ENCODE measurements at regions not wholly inside any gene's neighbourhood (a gene's known extent, or its start where the extent isn't known, plus 50 kb on each side); places are given as distances from the start of the nearest gene placed in this dataset.

DNA sequence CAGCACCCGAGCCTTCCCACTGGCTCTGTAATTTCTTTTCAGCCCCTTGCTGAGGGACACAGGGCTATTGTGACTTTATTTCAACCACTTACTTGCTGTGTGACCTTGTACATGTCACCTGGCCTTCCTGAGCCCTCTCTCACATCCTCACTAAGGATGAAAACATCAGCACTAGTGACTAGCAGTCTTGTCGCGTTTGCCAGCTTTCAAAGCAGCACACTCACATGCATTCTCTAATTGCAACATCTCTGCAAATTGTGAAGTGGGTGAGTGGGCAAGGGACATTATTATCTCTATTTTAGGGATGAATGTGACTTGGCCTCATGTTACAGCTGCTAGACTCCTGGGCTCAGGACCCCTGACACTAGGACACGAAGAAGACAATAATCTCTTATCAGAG, 144.5 kb downstream of the SEC61B start:
- DNase-seq, result no peak

DNA sequence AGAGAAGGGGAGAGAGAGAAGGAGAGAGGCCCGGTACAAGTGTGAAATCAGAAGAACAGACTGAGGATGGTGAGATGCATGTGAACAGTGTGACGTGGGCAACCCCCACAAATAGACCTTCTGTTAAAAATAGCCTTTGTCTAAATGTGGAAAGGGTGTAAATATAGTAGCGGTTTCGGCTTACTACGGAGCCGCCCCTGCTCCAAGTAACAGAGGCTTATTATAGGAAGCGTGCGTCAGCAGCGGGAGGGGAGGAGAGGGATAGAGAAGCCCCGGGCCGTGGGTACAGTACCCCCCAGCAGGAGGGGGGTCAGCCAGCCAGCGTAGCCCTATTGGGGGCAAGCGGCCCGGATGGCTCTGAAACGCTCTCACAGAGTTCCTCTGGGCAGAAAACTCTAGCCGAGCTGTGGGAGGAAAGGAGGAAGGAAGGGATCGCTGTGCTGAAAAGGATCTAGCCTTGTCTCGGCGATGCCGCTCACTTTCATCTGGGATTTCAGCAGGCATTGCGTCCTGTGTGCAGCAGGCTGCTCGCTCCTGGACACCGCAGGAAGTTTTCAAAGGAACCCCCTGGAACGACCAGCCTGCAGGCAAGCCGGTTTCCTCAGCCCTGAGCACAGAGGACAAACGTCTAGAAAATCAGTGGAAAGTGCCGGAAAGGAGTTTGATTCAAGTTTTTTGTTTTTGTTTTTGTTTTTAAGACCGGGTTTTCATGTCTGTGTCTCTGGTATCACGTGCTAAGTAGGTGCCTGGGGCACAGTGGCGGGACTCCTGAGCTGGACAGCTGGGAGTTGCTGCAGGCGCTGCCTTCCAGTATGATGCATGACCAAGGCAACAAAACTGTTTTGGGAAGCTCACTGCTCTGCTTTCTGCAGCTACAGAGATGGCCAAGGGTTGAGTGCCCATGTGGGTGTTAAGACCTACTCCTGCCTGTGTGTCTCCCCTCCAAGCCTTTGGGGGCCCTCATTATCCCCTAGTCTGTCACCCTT, 146.6 kb downstream of the SEC61B start:
- DNase-seq, result no peak

DNA sequence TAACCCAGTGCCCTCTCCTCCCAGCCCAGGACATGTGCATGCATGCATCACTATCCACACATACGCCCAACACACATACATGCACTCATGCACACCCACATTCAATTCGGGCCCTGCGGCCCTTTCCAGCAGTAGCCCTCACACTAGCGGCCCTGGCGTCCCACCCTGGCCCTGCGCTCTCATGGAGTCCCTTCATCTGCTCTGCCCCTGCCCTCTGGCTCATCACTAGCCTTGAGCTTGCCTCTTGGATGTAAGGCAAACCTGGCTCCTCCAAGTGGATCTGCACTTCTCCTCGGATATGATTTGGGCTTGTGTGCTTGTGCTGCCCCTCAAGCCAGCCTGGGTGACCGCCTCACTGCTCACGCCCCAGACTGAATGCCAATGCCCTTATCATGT, 147.2 kb downstream of the SEC61B start:
- no peak for DNase-seq

DNA sequence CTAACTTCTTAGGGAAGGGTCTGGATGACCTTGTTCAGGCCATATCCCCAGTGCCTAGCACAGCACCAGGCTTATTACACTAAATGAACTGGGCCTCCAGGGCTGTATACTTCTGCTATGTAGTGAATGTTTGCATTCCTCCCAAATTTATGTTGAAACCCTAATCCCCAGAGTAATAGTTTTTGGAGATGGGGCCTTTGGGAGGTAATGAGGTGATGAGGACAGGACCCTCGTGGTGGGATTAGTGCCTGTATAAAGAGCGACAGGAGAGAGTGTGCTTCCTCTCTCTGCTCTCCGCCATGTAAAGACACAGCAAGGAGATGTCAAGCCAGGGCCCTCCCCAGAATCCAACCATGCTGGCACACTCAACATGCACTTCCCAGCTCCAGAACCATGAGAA, 148.3 kb downstream of the SEC61B start:
- DNase-seq, result no peak

DNA sequence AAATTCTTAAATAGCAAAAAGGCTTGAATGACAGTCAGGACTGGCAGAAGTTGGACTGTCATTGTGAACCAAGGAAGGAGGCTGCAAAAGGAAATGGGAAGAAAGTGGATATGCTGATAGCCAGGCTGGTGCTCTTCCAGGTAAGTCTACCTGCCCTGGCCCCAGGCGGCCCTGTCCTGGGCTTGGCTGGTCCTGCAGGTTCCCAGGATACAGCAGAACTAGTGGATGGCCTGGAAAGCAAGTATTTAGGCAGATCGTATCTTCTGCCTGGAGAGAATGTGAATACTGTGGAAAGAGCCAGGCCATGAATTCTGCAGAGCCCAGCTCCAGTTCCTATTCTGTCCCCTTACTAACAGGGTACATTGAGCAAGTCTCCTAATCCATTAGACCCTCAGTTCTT, 149.3 kb downstream of the SEC61B start:
- no peak for DNase-seq

DNA sequence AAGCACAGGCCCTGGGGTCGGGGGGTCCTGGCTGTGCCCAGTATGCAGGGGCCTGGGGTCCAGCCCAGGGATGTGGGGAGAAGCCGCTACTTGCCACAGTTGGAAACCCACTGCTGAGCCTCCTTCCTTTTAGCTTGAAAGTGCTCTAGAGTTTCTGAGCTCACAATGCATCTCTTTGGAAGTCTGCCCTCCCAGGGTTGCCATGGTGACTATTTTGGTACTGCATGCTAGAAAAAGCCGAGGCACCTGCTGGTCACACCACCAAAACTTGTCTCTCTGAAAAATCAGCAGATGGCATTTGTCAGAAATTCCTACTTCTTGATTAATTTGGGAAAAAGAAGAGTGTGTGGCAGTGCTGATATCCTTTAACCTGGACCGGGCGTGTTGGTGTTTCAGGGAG, 151.8 kb downstream of the SEC61B start:
- no peak for DNase-seq

DNA sequence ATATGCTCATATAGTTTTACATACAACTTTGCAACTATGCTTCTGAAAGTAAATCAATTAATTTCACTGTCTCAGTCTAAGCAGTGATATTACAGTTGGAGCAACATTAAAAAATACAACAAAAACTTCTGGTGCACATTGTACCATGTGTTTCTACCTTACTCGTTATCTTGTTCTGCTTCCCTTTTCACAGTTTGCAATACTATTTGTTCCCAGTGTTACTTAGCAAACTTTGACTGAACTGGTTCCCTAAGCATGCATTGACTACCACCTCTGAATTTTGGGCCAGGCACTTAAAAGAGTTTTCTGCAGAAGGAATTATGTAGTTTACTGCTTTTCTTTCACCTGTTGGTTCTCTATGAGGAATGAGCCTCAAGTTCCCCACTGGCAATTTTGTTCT, 152.7 kb downstream of the SEC61B start:
- no peak for DNase-seq

DNA sequence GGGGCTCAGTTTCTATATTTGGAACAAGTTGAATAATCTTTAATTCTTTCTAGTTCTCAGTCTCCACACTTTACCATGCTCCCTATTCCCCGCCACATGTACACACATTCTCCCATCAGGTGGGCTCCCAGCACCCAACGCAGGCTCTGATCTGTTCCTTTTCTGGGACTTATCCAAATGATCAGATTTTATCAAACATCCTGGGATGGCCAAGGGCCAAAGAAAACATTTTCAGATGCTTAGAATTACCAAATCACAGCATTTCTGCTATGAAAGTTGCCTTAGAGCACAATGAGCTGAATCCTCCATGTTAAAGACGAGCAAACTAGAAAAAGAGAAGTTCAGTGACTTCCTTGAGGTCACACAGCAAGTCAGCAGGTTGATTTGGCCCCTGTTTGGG, 153.4 kb downstream of the SEC61B start:
- DNase-seq, result no peak

DNA sequence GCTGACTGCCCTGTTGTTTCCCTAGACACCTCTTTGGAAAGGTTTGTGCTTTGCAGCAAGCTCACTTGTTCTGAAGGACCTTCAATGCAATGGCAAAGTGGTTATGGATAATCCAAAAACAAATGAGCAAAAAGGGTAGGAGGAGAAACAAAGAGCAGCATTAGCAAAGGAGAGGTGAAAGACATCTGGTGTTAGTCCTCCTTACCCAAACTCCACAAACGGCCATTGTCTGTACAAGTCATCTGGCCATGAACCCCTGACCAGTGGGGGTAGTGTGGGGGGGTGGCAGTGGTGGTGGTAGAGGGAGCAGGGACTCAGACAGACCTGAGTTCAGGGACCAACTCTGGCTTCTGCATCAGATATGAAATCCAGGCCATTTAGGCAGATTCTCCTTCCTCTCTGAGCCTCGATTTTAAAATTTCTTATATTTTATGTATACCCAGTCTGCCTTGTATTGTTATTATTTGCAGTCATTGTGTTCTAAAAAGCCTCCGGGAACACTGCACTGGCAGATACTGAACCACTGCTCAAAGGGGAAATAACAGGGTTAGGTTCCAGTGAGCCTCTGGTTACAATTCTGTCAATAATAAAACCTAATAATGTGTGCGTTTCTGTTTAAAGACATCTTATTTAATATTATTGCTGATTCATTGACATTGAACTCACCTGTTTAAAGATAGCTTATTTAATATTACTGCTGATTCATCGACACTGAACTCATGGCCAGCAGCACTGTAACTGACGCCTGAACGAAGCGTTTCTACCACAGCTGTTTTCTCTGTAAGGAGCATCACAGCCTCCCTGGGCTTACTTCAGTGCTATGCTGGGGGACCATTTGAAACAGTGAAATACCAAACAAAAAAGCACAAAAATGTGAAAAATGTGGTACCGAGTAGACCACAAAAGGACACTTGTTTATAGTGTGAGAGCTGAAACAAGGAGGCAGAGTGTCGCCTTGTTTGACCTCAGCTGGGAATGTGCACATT, 156.0 kb downstream of the SEC61B start:
- DNase-seq, result no peak

DNA sequence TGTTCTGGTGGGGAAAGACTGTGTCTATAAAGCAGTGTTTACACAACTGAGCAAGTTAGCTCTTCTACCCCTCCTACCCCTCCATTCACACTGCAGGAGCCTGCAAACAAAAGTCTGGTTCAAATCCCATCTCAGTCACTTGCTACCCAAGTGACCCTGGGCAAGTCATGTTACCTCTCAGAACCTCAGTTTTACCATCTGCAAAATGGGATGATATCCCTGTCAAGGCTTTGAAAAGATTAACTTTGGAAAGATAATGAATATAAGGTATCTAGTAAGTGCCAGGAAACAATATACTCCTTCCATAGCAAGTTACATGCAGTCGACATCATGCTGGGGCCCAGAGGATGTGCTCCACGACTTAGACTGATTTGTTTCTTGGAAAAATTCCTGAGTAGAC, 161.5 kb downstream of the SEC61B start:
- DNase-seq, result no peak

DNA sequence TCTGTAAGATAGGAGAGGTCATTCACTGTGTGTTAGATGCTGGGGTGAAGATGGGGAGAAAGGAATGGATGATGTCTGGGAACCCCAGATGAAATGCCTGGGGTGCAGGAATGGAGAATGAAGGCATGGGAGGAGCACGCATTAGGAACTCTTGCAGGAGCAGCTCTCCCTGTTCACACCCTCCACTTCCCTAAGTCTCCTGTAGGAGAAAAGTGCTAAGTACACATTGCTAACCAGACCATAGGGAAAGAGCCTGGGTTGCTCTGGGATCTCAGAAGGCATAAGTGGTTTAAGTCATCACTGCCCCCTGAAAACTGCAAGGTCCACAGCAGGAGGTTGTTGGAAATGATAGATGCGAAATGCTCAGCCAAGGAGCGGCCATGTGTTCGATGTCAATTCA, 163.1 kb downstream of the SEC61B start:
- no peak for DNase-seq

DNA sequence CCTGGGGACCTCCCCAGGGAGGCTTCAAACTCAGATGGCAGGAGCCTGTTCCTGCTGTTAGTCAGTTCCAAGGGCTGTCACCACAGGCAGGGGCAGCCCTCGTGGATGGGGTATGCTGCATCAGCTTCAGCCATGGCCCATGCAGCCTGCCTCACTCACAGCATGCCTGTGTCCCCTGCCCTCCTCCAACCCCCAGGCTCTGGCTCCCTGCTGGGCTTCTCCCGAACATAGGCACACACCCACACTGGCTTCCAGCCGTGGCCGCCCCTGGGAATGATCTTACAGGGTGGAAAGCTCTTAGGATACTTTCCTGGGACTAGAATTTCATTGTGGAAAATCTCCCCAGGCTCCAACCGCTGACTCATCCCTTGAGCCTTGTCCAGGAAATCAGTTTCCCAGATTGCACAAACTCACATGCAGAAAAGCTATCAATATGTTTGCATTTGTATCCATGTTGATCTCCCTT, 163.8 kb downstream of the SEC61B start:
- no peak for DNase-seq

DNA sequence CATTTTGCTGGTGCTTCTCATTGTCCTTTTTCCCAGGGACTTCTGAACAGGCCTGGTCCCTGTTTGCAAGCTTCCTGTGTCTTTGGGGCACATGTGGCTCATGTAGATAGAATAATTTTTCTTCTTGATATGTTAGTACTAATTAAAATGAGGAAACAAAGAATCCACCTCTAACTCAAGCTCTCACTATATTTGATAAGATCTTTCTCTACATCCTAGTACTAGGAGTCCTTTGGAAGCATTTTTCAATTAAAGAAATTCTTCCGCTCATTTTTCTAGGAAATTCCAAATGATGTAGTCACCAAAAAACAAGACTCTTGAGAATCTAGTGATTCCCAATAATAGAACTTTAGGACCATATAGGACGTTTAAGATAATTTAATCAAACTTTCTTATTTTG, 165.3 kb downstream of the SEC61B start:
- DNase-seq, result no peak

DNA sequence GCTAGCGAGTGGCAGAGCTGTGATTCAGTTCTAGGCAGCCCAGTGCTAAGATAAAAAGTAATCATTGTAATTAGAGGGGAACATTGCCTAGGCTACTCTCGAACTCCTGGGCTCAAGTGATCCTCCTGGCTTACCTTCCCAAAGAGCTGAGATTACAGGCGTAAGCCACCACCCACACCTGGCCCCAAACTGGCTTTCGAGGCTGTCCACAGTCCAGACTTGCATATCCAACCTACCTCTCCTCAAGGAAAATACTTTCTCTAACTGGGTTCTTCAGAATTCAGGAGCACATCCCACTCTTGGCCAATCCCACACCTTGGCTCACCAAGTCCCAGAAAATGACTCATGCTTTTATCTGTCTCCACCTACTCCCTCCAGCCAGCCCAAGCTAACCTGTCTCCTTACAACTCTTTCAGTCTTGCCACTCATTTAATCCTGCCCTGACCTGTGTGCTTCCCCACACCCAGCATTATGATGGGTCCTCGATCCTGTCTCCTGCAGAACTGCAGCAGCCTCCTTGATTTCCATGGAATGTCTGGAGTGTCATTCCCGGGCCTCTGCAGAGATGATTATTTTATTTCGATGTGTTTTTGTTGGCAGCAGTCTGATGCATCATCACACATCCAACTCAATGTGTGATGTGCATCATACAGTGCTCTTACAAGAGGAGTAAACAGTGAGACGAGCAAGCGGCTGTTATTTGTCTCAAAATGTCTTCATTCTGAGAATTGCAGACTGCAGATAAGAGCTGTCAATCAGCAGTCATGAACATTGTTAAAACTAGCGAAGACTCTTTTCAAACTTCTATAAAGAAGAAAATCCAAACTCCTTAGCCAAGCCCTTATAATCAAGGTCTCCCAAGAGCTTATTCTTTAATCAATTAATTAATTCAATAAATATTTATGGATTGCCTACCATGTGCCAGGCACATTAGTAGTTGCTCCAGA, 167.3 kb downstream of the SEC61B start:
- DNase-seq, result no peak

DNA sequence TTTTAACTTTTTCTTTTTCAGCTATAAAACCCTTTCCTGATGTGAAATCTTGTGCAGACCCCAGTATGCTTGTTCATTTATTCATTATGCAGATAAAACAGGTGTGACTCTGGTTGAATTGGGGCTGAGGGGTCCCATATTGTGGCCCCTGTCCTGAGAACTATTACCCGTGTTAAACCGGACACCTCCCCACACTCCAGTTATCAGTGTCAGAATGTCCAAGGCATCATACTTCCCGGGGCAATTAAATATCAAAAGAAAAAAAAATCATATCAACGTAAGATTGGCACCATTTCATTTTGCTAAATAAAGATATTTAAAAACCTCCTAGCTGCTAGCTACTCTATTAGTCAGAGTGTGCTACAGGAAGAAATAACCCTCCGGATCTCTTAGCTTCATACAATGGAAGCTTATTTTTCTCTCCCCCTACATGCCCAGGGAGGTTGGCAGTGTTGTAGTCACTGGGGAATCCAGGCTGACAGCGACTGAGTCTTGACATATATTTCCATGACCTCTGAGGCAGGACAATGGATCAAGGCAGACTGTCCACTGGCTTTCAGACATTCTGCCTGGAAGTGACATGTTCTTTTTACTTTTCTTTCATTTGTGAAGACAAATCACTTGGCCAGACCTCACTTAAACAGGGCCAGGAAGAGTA, 170.0 kb downstream of the SEC61B start:
- DNase-seq, result no peak

DNA sequence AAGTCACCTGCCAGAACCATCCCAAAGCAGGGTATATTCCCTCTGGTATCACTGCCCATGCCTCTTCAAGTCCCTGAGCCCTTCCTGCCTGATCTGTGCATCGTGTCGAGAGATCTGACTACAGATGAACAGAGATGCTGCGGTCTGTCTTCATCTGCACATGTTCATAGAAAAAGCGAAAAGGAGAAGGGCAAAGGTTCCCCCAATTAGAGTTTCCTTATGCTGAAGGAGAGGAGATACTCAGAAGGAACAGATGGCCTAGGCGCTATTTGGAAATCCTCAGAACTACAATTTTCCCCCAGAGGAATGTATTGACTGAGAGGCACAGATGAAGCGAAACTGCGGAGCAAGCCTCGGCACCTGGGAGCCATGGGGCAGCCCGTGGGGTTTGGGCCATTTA, 170.9 kb downstream of the SEC61B start:
- DNase-seq, result no peak

DNA sequence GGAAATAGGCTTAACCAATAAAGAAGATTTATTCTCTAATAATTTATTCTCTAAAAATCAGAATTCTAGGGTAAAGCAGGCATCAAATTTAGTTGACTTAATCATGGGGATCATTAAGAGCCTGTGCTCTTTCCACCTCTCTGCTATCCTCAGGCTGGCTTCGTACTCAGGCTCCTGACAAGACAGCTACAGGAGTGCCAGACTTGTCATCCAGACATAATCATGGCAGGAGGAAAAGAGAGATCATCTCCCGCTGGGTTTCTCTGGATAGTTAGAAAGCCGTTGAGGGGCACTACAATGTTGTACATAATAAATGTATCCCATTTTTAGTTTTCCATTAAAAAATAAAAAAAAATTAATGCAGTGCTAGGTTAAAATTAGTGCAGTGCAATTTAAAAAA, 171.9 kb downstream of the SEC61B start:
- no peak for DNase-seq

DNA sequence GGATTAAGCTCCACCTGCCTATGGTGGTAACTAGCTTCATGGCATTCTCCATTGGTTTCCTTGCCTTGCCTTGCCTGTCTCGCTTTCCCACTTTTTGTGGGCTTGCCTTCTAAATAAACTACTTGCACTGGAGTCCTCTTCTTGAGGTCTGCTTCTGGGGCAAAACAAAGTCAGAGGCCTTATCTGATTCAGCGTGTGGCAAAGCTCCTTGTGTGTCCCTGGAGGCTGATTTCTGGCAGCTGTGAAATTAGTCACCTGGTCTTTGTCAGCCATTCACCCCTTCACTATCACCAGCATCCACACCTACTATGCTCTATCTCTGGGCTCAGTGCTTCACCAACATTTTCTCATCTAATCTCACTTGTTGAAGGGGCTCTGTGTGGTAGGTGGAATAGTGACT, 176.2 kb downstream of the SEC61B start:
- no peak for DNase-seq

DNA sequence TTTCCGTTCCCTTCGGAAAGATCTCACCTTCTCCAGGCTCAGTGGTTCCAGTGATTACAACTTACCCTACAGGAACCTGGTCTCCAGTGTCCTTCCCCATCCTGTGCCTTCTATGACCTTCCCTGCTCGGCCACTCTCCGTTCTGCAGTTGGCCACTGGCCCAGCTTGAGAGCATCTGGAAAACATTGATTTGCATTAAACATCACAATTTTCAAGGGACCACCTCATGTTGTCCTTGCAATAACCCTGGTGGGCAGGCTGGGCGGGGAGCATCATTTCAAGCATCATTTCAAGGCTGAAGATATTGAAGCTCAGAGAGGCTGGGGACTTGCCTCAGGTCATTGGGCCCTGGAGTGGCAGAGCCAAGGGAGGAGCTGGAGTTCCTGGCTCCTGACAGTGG, 177.4 kb downstream of the SEC61B start:
- DNase-seq, result no peak

DNA sequence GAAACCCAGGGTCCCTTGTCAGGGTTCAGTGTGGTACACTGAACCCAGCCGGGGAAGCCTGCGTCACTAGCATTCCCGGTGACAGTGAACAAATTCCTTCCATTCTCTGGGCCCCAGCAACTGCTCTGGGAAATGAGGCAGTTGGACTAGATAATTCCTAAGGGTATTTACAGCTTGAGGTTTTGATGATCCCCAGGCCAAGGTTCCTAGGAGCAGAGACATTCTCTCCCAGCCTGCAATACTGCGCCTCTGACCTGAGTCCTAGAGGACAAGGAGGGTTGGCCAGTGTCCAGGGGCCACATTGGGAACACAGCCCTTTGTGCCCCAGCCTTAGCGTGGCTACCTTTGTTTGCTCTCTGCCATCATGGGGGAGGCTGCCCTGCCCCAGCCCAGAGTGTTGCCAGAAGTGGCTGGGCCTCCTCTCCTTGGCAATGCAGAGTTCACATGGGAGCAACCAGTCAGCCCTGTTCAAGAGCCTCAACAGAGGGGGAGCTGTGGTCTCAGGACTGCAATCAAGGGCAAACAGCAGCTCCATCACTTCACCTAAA, 178.2 kb downstream of the SEC61B start:
- no peak for DNase-seq

DNA sequence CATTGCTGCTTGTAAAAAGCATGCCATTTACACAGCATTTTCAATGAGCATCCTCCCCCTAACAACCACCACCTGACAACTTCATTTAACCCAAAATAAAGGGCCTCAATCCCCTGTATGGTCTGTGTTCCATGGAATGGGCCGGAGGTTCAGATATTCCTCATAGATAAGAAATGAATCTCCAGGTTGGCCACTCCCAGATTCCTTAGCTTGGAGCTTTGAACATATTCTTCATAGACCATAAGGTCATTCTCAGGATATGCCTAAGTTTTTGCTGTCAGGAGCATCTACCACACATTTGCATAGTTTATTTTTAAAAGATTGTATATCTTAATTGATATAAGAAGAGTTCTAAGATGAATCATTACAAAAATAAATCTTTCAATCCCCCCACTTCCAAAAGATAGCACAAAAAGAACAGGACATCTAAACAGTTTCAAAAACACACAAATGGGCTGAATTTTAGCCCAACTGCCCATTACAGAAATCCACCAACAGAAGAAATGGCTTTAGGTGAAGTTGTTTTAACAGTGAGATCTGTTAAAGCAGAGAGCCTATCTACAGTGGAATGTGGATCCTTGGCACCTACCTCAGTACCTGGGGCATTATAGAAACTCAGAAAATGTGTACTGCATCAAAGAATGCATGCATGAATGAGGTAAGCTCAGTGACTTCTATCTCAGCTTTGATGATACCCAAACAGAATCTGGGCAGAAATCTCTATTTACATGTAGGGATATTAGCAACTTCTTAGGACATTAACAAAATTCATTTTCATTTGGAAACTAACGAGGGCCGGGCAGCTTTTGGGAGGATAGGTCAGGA, 179.8 kb downstream of the SEC61B start:
- DNase-seq, result no peak

Data from activated naive CD4-positive, alpha-beta T cell (primary cell).